Astrocyte (in vitro differentiated cells and primary cell): ENCODE measurements at regions not wholly inside any gene's neighbourhood (a gene's known extent, or its start where the extent isn't known, plus 50 kb on each side); places are given as distances from the start of the nearest gene placed in this dataset.

ENCODE experiments used
- DNase-seq: peaks from one replicate; pipeline ENCODE4 v3.0.0-alpha.2; 2010; ENCODE audit warnings: low read depth
- FAIRE-seq: peaks from 2 replicates; lab custom pipeline; 2011; peaks lifted over from hg19 to GRCh38; lab: Jason Lieb, UNC
- H2AFZ ChIP-seq: 2 replicates; pipeline ENCODE4 v1.6.0; 2012; ENCODE audit warnings: low read depth, low read length, inconsistent platforms
- H3K27ac ChIP-seq: 2 replicates; pipeline ENCODE4 v1.5.1; 2011; ENCODE audit warnings: low read depth, low read length, inconsistent platforms
- H3K27me3 ChIP-seq: 2 replicates; pipeline ENCODE4 v1.6.0; 2011; ENCODE audit warnings: low read length, inconsistent platforms; ENCODE audit not compliant: insufficient read depth
- H3K36me3 ChIP-seq: 2 replicates; pipeline ENCODE4 v1.5.1; 2011; ENCODE audit warnings: low read length, inconsistent platforms; ENCODE audit not compliant: insufficient read depth
- H3K4me1 ChIP-seq: 2 replicates; pipeline ENCODE4 v1.5.1; 2011; ENCODE audit warnings: low read length, inconsistent platforms; ENCODE audit not compliant: insufficient read depth
- H3K4me2 ChIP-seq: 2 replicates; pipeline ENCODE4 v1.6.0; 2012; ENCODE audit warnings: low read length, inconsistent platforms
- H3K4me3 ChIP-seq: 2 replicates; pipeline ENCODE4 v1.5.1; 2011; ENCODE audit warnings: low read depth, mild to moderate bottlenecking, low read length, inconsistent platforms; ENCODE audit not compliant: insufficient read depth
- H3K79me2 ChIP-seq: 2 replicates; pipeline ENCODE4 v1.6.0; 2012; ENCODE audit warnings: mild to moderate bottlenecking, low read length, inconsistent platforms; ENCODE audit not compliant: insufficient read depth
- H3K9ac ChIP-seq: 2 replicates; pipeline ENCODE4 v1.6.0; 2012; ENCODE audit warnings: mild to moderate bottlenecking, low read length, inconsistent platforms
- H3K9me3 ChIP-seq: 2 replicates; pipeline ENCODE4 v1.5.1; 2012; ENCODE audit warnings: low read depth, mild to moderate bottlenecking, low read length, inconsistent platforms; ENCODE audit not compliant: insufficient read depth
- H4K20me1 ChIP-seq: 2 replicates; pipeline ENCODE4 v1.6.0; 2012; ENCODE audit warnings: low read length, inconsistent platforms; ENCODE audit not compliant: insufficient read depth
- H3K27ac Mint-ChIP-seq: one replicate; pipeline ENCODE4 v1.8.0; 2021; ENCODE audit warnings: mild to moderate bottlenecking, mixed read lengths; ENCODE audit not compliant: unreplicated experiment
- H3K27me3 Mint-ChIP-seq: one replicate; pipeline ENCODE4 v1.8.0; 2021; ENCODE audit warnings: low read depth, mixed read lengths; ENCODE audit not compliant: unreplicated experiment
- H3K36me3 Mint-ChIP-seq: one replicate; pipeline ENCODE4 v1.8.0; 2021; ENCODE audit warnings: low read depth, mixed read lengths; ENCODE audit not compliant: unreplicated experiment
- H3K4me1 Mint-ChIP-seq: one replicate; pipeline ENCODE4 v1.8.0; 2021; ENCODE audit warnings: low read depth, mixed read lengths; ENCODE audit not compliant: unreplicated experiment
- H3K4me3 Mint-ChIP-seq: one replicate; pipeline ENCODE4 v1.8.0; 2021; ENCODE audit warnings: mild to moderate bottlenecking, moderate library complexity, mixed read lengths; ENCODE audit not compliant: unreplicated experiment
- H3K9me3 Mint-ChIP-seq: one replicate; pipeline ENCODE4 v1.8.0; 2021; ENCODE audit warnings: mild to moderate bottlenecking, mixed read lengths; ENCODE audit not compliant: unreplicated experiment
- CTCF ChIP-seq: IDR thresholded peaks from 2 replicates; pipeline ENCODE4 v1.5.1; 2011; ENCODE audit warnings: low read depth, mild to moderate bottlenecking, inconsistent platforms, low read length, moderate library complexity; ENCODE audit not compliant: insufficient read depth
- EZH2 ChIP-seq: IDR thresholded peaks from 2 replicates; pipeline ENCODE4 v1.6.1; 2012; ENCODE audit warnings: mild to moderate bottlenecking, low read length, inconsistent platforms; ENCODE audit not compliant: insufficient read depth

- H3K27ac ChIP-seq, result no peak overlapping the region
- no peaks in the 10 kb centered on the region for H4K20me1 ChIP-seq
- no peak overlapping the region for H3K4me2 ChIP-seq
- peaks cover 8% of the 10 kb centered on the region for H3K36me3 Mint-ChIP-seq
- no peak overlapping the region for H3K9ac ChIP-seq
- DNase-seq (no peak), FAIRE-seq (no peak)
- no peaks in the 10 kb centered on the region for H3K9me3 Mint-ChIP-seq
- H3K27ac Mint-ChIP-seq, result no peak overlapping the region
- H3K4me3 Mint-ChIP-seq, result no peak overlapping the region
- H2AFZ ChIP-seq, result no peak overlapping the region
- H3K79me2 ChIP-seq, result no peaks in the 10 kb centered on the region
- no peaks in the 10 kb centered on the region for H3K27me3 Mint-ChIP-seq
- H3K27me3 ChIP-seq, result no peaks in the 10 kb centered on the region
- H3K4me1 Mint-ChIP-seq, result no peaks in the 10 kb centered on the region
- H3K4me1 ChIP-seq, result no peaks in the 10 kb centered on the region
- no peaks in the 10 kb centered on the region for H3K9me3 ChIP-seq
- no peaks in the 10 kb centered on the region for H3K36me3 ChIP-seq
- no peak overlapping the region for H3K4me3 ChIP-seq
- no peak for TF ChIP-seq CTCF
- no peak for TF ChIP-seq EZH2
Observed at GRCh38 chr6:77204555-77204954, 258.7 kb downstream of the HTR1B start.

GRCh38 chr6:77183447-77183846 is 279.8 kb downstream of the HTR1B start:
- no peaks in the 10 kb centered on the region for H3K79me2 ChIP-seq
- FAIRE-seq, result no peak

More at GRCh38 chr6:77183447-77183846, 279.8 kb downstream of the HTR1B start:
- no peaks in the 10 kb centered on the region for H3K27me3 Mint-ChIP-seq
- no peak overlapping the region for H3K9ac ChIP-seq
- TF ChIP-seq EZH2 (no peak), CTCF (no peak)
- H3K36me3 ChIP-seq, result no peaks in the 10 kb centered on the region
- peaks cover 2% of the 10 kb centered on the region for H3K9me3 ChIP-seq
- no peak for DNase-seq
- no peaks in the 10 kb centered on the region for H3K36me3 Mint-ChIP-seq
- peaks cover 27% of the 10 kb centered on the region for H3K4me1 Mint-ChIP-seq
- no peak overlapping the region for H3K27ac ChIP-seq
- H3K4me3 Mint-ChIP-seq, result no peak overlapping the region
- no peak overlapping the region for H3K4me3 ChIP-seq
- H3K27ac Mint-ChIP-seq, result no peak overlapping the region
- H3K9me3 Mint-ChIP-seq, result no peaks in the 10 kb centered on the region
- peaks cover 2% of the 10 kb centered on the region for H3K4me1 ChIP-seq
- H2AFZ ChIP-seq, result no peak overlapping the region
- H3K27me3 ChIP-seq, result no peaks in the 10 kb centered on the region
- no peak overlapping the region for H3K4me2 ChIP-seq
- no peaks in the 10 kb centered on the region for H4K20me1 ChIP-seq
